Loucy (cell line): ENCODE measurements at regions not wholly inside any gene's neighbourhood (a gene's known extent, or its start where the extent isn't known, plus 50 kb on each side); places are given as distances from the start of the nearest gene placed in this dataset.
"Not testable (repeated sequence)": the region's sequence is repeated elsewhere in the genome, so short reads cannot be mapped to it uniquely, and the experiment has no call there.

ENCODE experiments used
- H2AFZ ChIP-seq: fragments of 200-600 bp; sonication (generic); 2 replicates; pipeline ENCODE4 v1.6.0; 2016; ENCODE audit warnings: antibody characterized with exemption, mild to moderate bottlenecking, low read length, moderate library complexity
- H3F3A ChIP-seq: fragments of 200-600 bp; 2 replicates; pipeline ENCODE4 v1.6.0; 2016; ENCODE audit warnings: antibody characterized with exemption, low read depth, mild to moderate bottlenecking
- H3K27me3 ChIP-seq: fragments of 200-600 bp; sonication (generic); 2 replicates; pipeline ENCODE4 v1.6.1; 2014; ENCODE audit warnings: low read length, mild to moderate bottlenecking; ENCODE audit not compliant: insufficient read depth, poor library complexity, severe bottlenecking
- H3K36me3 ChIP-seq: fragments of 200-600 bp; sonication (generic); 2 replicates; pipeline ENCODE4 v1.6.1; 2016; ENCODE audit warnings: low read length; ENCODE audit not compliant: insufficient read depth
- H3K4me1 ChIP-seq: fragments of 200-600 bp; sonication (generic); 2 replicates; pipeline ENCODE4 v1.5.1; 2014; ENCODE audit warnings: low read length, mild to moderate bottlenecking; ENCODE audit not compliant: insufficient read depth, poor library complexity, severe bottlenecking
- H3K4me2 ChIP-seq: fragments of 200-600 bp; sonication (generic); 2 replicates; pipeline ENCODE4 v1.6.0; 2014; ENCODE audit warnings: antibody characterized with exemption, low read length, low read depth, mild to moderate bottlenecking; ENCODE audit not compliant: poor library complexity, severe bottlenecking
- H3K4me3 ChIP-seq: fragments of 200-600 bp; sonication (generic); 2 replicates; pipeline ENCODE4 v1.5.1; 2014; ENCODE audit warnings: low read length, mild to moderate bottlenecking, mixed read lengths; ENCODE audit not compliant: poor library complexity, severe bottlenecking
- H3K79me2 ChIP-seq: fragments of 200-600 bp; sonication (generic); 2 replicates; pipeline ENCODE4 v1.6.1; 2014; ENCODE audit warnings: low read length; ENCODE audit not compliant: insufficient read depth
- H3K9ac ChIP-seq: fragments of 200-600 bp; sonication (generic); 2 replicates; pipeline ENCODE4 v1.6.0; 2014; ENCODE audit warnings: mild to moderate bottlenecking, low read depth, low read length, moderate library complexity; ENCODE audit not compliant: poor library complexity, severe bottlenecking
- H3K9me2 ChIP-seq: fragments of 200-600 bp; sonication (generic); replicated peaks from 2 replicates; pipeline ENCODE4 v1.6.1; 2016; ENCODE audit warnings: low read depth, low read length, mixed read lengths
- H3K9me3 ChIP-seq: fragments of 200-600 bp; sonication (generic); 2 replicates; pipeline ENCODE4 v1.6.1; 2014; ENCODE audit warnings: mild to moderate bottlenecking, antibody characterized with exemption, low read length, low read depth; ENCODE audit not compliant: insufficient read depth
- H4K20me1 ChIP-seq: fragments of 200-600 bp; sonication (generic); 2 replicates; pipeline ENCODE4 v1.6.0; 2014; ENCODE audit warnings: antibody characterized with exemption, low read length, mild to moderate bottlenecking; ENCODE audit not compliant: insufficient read depth, poor library complexity, severe bottlenecking
- CTCF ChIP-seq: fragments of 200-600 bp; sonication (generic); conservative IDR thresholded peaks from 2 replicates; pipeline ENCODE4 v1.5.1; 2014; ENCODE audit warnings: mild to moderate bottlenecking, antibody characterized with exemption, low read length
- EZH2phosphoT487 ChIP-seq: fragments of 200-600 bp; IDR thresholded peaks from 2 replicates; pipeline ENCODE4 v1.6.1; 2018; ENCODE audit warnings: antibody characterized with exemption, mild to moderate bottlenecking, moderate library complexity, borderline replicate concordance

- Histone ChIP-seq H3F3A (no peaks in the 10 kb centered on the region), H2AFZ (no peak overlapping the region), H3K9me2 (no peaks in the 10 kb centered on the region), H3K4me1 (no peaks in the 10 kb centered on the region), H4K20me1 (no peaks in the 10 kb centered on the region), H3K36me3 (no peaks in the 10 kb centered on the region), H3K27me3 (no peaks in the 10 kb centered on the region), H3K9ac (no peak overlapping the region), H3K4me3 (no peak overlapping the region), H3K4me2 (no peak overlapping the region), H3K9me3 (no peaks in the 10 kb centered on the region), H3K79me2 (no peaks in the 10 kb centered on the region)
- TF ChIP-seq EZH2phosphoT487, result no peak
- TF ChIP-seq CTCF, result no peak
Observed at GRCh38 chr21:18741954-18742353, 338.4 kb upstream of the TMPRSS15 start.

GRCh38 chr21:18743531-18743930 is 339.9 kb upstream of the TMPRSS15 start:
- no peaks in the 10 kb centered on the region for H3K9me2 ChIP-seq
- no peaks in the 10 kb centered on the region for H3K27me3 ChIP-seq
- no peak overlapping the region for H2AFZ ChIP-seq
- no peak overlapping the region for H3K4me2 ChIP-seq
- TF ChIP-seq EZH2phosphoT487 (no peak), CTCF (no peak)
- H3K36me3 ChIP-seq, result no peaks in the 10 kb centered on the region
- H3K4me1 ChIP-seq, result no peaks in the 10 kb centered on the region
- H3K9ac ChIP-seq, result no peak overlapping the region
- H3K79me2 ChIP-seq, result no peaks in the 10 kb centered on the region
- H3K4me3 ChIP-seq, result no peak overlapping the region
- H4K20me1 ChIP-seq, result no peaks in the 10 kb centered on the region
- H3F3A ChIP-seq, result no peaks in the 10 kb centered on the region
- no peaks in the 10 kb centered on the region for H3K9me3 ChIP-seq

- Histone ChIP-seq H3K79me2 (no peaks in the 10 kb centered on the region), H4K20me1 (no peaks in the 10 kb centered on the region), H3K4me2 (no peak overlapping the region), H3K9me3 (no peaks in the 10 kb centered on the region), H3K4me3 (no peak overlapping the region), H3K4me1 (no peaks in the 10 kb centered on the region), H3F3A (no peaks in the 10 kb centered on the region), H3K9ac (no peak overlapping the region), H2AFZ (no peak overlapping the region), H3K36me3 (no peaks in the 10 kb centered on the region), H3K9me2 (no peaks in the 10 kb centered on the region), H3K27me3 (no peaks in the 10 kb centered on the region)
- TF ChIP-seq EZH2phosphoT487 (no peak), CTCF (no peak)
Observed at GRCh38 chr21:18744840-18745239, 341.3 kb upstream of the TMPRSS15 start.

GRCh38 chr21:18752894-18753293 is 349.3 kb upstream of the TMPRSS15 start:
- H3K4me2 ChIP-seq, H2AFZ ChIP-seq, H3K79me2 ChIP-seq, H3F3A ChIP-seq, H3K27me3 ChIP-seq, H3K9ac ChIP-seq, H3K9me2 ChIP-seq, H3K4me3 ChIP-seq, H3K4me1 ChIP-seq, H4K20me1 ChIP-seq, H3K9me3 ChIP-seq, H3K36me3 ChIP-seq: not testable (repeated sequence)

- H2AFZ ChIP-seq, H3K79me2 ChIP-seq, H3K36me3 ChIP-seq, H3K9ac ChIP-seq, H3K4me3 ChIP-seq, H3K27me3 ChIP-seq, H3K9me2 ChIP-seq, H3F3A ChIP-seq, H3K4me1 ChIP-seq, H3K4me2 ChIP-seq, H3K9me3 ChIP-seq, H4K20me1 ChIP-seq: not testable (repeated sequence)
Observed at GRCh38 chr21:18756272-18756671, 352.7 kb upstream of the TMPRSS15 start.
